ENCODE measurements at regions not wholly inside any gene's neighbourhood (a gene's known extent, or its start where the extent isn't known, plus 50 kb on each side); places are given as distances from the start of the nearest gene placed in this dataset.

DNA sequence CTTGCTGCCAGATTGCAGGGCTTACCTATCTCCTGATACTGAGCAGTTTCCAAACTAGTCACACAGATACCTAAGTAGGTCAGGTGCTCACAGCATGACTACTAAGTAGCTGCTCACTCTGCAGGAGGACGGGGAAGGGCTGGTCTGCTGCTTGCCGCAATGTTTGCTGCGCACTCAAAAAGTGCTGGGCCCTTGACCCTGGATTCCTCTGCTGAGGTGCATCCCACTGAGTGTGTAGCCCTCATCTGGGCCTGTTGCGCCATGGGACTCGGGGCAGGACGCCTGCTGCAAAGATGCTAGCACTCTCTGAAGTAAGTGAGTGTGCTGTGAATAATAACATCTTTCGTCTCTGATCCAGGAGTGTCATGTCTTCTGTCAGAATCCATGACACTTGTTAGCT lies 59.2 kb upstream of the MEDAG start (continued):
- no peak for TF ChIP-seq ZNF425 (CRISPR knock-in tag; conservative IDR thresholded peaks at IDR 0.05)

GRCh38 chr13:30847650-30848307 lies 58.3 kb upstream of the MEDAG start:
- DNase-seq (ENCODE audit: low spot score): no peak
- H3K36me3 Mint-ChIP-seq: no peaks in the 10 kb centered on the region
- TF ChIP-seq E2F4 (CRISPR knock-in tag; IDR thresholded peaks at IDR 0.05; ENCODE audit: borderline replicate concordance, low read depth) (no peak), GRHL2 (CRISPR knock-in tag; IDR thresholded peaks at IDR 0.05; ENCODE audit: insufficient replicate concordance, severe bottlenecking) (no peak), NFYB (CRISPR knock-in tag; conservative IDR thresholded peaks at IDR 0.05; ENCODE audit: low read depth) (no peak), CREB1 (CRISPR knock-in tag; IDR thresholded peaks at IDR 0.05) (no peak), NFE2L1 (CRISPR knock-in tag; IDR thresholded peaks at IDR 0.05) (no peak), PRRX2 (CRISPR knock-in tag; IDR thresholded peaks at IDR 0.05) (no peak), NR2C2 (CRISPR knock-in tag; IDR thresholded peaks at IDR 0.05) (no peak), HMGA2 (CRISPR knock-in tag; IDR thresholded peaks at IDR 0.05) (no peak), ATF6 (CRISPR knock-in tag; IDR thresholded peaks at IDR 0.05) (no peak), ZNF121 (CRISPR knock-in tag; IDR thresholded peaks at IDR 0.05) (no peak), SMAD4 (CRISPR knock-in tag; IDR thresholded peaks at IDR 0.05) (no peak), ZBTB43 (CRISPR knock-in tag; IDR thresholded peaks at IDR 0.05) (no peak)
- TF ChIP-seq, protein P1, sequence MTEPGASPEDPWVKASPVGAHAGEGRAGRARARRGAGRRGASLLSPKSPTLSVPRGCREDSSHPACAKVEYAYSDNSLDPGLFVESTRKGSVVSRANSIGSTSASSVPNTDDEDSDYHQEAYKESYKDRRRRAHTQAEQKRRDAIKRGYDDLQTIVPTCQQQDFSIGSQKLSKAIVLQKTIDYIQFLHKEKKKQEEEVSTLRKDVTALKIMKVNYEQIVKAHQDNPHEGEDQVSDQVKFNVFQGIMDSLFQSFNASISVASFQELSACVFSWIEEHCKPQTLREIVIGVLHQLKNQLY (CRISPR knock-in tag; IDR thresholded peaks at IDR 0.05): no peak
- TF ChIP-seq, protein P2, sequence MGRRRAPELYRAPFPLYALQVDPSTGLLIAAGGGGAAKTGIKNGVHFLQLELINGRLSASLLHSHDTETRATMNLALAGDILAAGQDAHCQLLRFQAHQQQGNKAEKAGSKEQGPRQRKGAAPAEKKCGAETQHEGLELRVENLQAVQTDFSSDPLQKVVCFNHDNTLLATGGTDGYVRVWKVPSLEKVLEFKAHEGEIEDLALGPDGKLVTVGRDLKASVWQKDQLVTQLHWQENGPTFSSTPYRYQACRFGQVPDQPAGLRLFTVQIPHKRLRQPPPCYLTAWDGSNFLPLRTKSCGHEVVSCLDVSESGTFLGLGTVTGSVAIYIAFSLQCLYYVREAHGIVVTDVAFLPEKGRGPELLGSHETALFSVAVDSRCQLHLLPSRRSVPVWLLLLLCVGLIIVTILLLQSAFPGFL (CRISPR knock-in tag; IDR thresholded peaks at IDR 0.05; ENCODE audit: borderline replicate concordance): no peak
- no peak overlapping the region for H3K27ac Mint-ChIP-seq
- peaks cover 19% of the 10 kb centered on the region for H3K9me3 Mint-ChIP-seq
- no peaks in the 10 kb centered on the region for H3K4me1 Mint-ChIP-seq
- ATAC-seq: no peak
- H3K27me3 Mint-ChIP-seq (ENCODE audit: low read depth): no peaks in the 10 kb centered on the region
- no peak overlapping the region for H3K4me3 Mint-ChIP-seq
- POLR2A ChIA-PET: no interaction called here
- CTCF ChIA-PET: interaction anchor here (1.3 kb wide), 1 partner anchor 18 kb away, joined by 3 read pairs; no protein-coding TSS in a partner anchor

Measured in WTC11 (cell line).